Endothelial cell of umbilical vein (primary cell): ENCODE measurements at regions not wholly inside any gene's neighbourhood (a gene's known extent, or its start where the extent isn't known, plus 50 kb on each side); places are given as distances from the start of the nearest gene placed in this dataset.

Experiments used
- BruUV-seq: library from RNA; stranded (reverse); fragments of 400-500 nt; replicated peaks from 2 replicates; lab custom pipeline; 2021; lab: Mats Ljungman, UMichigan
- CTCF ChIA-PET: fragments of 300-600, 350-600 bp; sonication (Branson Sonifier 250); formaldehyde crosslinking; loops from one replicate; lab custom pipeline; 2021; ENCODE audit warnings: antibody characterized with exemption, inconsistent platforms; lab: Charles Lee
- POLR2A ChIA-PET: fragments of 300-600, 350-600 bp; sonication (Branson Sonifier 250); formaldehyde crosslinking; loops from one replicate; lab custom pipeline; 2021; ENCODE audit warnings: antibody characterized with exemption, inconsistent platforms; lab: Charles Lee
- DNase-seq: peaks from one replicate; pipeline ENCODE4 v3.0.0-alpha.2; 2011; ENCODE audit warnings: low read depth, low spot score
- FAIRE-seq: peaks from 2 replicates; lab custom pipeline; 2011; peaks lifted over from hg19 to GRCh38; lab: Jason Lieb, UNC
- H2AFZ ChIP-seq: 2 replicates; pipeline ENCODE4 v1.6.0; 2012; ENCODE audit warnings: low read depth, low read length, control low read depth, inconsistent platforms
- H3K27ac ChIP-seq: 2 replicates; pipeline ENCODE4 v1.5.1; 2011; ENCODE audit warnings: low read depth, mild to moderate bottlenecking, control low read depth, low read length, moderate library complexity; ENCODE audit not compliant: insufficient read depth
- H3K27me3 ChIP-seq, 2 experiments: 2 replicates each; pipeline versions ENCODE4 v1.6.0 to v1.6.1; 2011; ENCODE audit warnings: low read length in 2 of 2, mixed read lengths in 1 of 2; ENCODE audit not compliant: control insufficient read depth in 2 of 2, insufficient read depth in 2 of 2
- H3K36me3 ChIP-seq, 2 experiments: 2 replicates in 1 of 2; 3 replicates in 1 of 2; pipeline ENCODE4 v1.5.1; 2011; ENCODE audit warnings: low read length in 2 of 2, mild to moderate bottlenecking in 1 of 2, moderate library complexity in 1 of 2; ENCODE audit not compliant: control insufficient read depth in 2 of 2, insufficient read depth in 2 of 2; ENCODE audit errors: extremely low read depth in 1 of 2
- H3K4me1 ChIP-seq: 3 replicates; pipeline ENCODE4 v1.5.1; 2011; ENCODE audit warnings: mild to moderate bottlenecking, low read length; ENCODE audit not compliant: control insufficient read depth, insufficient read depth; ENCODE audit errors: extremely low read depth
- H3K4me2 ChIP-seq: 2 replicates; pipeline ENCODE4 v1.6.1; 2011; ENCODE audit warnings: low read length, control low read depth, mixed read lengths; ENCODE audit not compliant: insufficient read depth
- H3K4me3 ChIP-seq, 3 experiments: fragments of 200-600 bp in 1 of 3; sonication (generic), shearing (Covaris generic) in 1 of 3; replicated peaks in 1 of 3; 2 replicates each; pipeline ENCODE4 v1.5.1; 2011 to 2016; ENCODE audit warnings: control low read depth in 3 of 3, low read length in 3 of 3, mild to moderate bottlenecking in 2 of 3, inconsistent platforms in 1 of 3, low read depth in 1 of 3, moderate library complexity in 1 of 3; ENCODE audit not compliant: insufficient read depth in 1 of 3
- H3K79me2 ChIP-seq: 2 replicates; pipeline ENCODE4 v1.6.0; 2012; ENCODE audit warnings: low read length, inconsistent platforms; ENCODE audit not compliant: control insufficient read depth, insufficient read depth
- H3K9ac ChIP-seq: replicated peaks from 2 replicates; pipeline ENCODE3; 2011; ENCODE audit warnings: low read length, control low read depth; ENCODE audit not compliant: insufficient read depth; ENCODE audit errors: extremely low read depth
- H3K9me1 ChIP-seq: replicated peaks from 3 replicates; pipeline ENCODE4 v1.6.0; 2011; ENCODE audit warnings: mild to moderate bottlenecking, low read length; ENCODE audit not compliant: control insufficient read depth, insufficient read depth; ENCODE audit errors: extremely low read depth
- H3K9me3 ChIP-seq: replicated peaks from 2 replicates; pipeline ENCODE4 v1.5.1; 2012; ENCODE audit warnings: low read length, inconsistent platforms; ENCODE audit not compliant: control insufficient read depth, insufficient read depth
- H4K20me1 ChIP-seq: replicated peaks from 2 replicates; pipeline ENCODE3; 2011; ENCODE audit warnings: mild to moderate bottlenecking, low read length; ENCODE audit not compliant: control insufficient read depth, insufficient read depth; ENCODE audit errors: extremely low read depth
- EZH2 ChIP-seq: IDR thresholded peaks from 2 replicates; pipeline ENCODE4 v1.6.1; 2012; ENCODE audit warnings: borderline replicate concordance, low read depth, mild to moderate bottlenecking, moderate library complexity, low read length, inconsistent platforms; ENCODE audit not compliant: severe bottlenecking
- FOS ChIP-seq: IDR thresholded peaks from 2 replicates; pipeline ENCODE4 v1.6.1; 2011; ENCODE audit warnings: mild to moderate bottlenecking, low read length, moderate library complexity, borderline replicate concordance; ENCODE audit not compliant: insufficient read depth
- GATA2 ChIP-seq: IDR thresholded peaks from 2 replicates; pipeline ENCODE4 v1.7.0; 2011; ENCODE audit warnings: low read depth, mild to moderate bottlenecking, moderate library complexity, mixed read lengths, low read length; ENCODE audit not compliant: insufficient read length, insufficient read depth
- JUN ChIP-seq: IDR thresholded peaks from 2 replicates; pipeline ENCODE4 v1.6.1; 2011; ENCODE audit warnings: borderline replicate concordance, low read depth; ENCODE audit not compliant: insufficient read length, insufficient read depth
- MAX ChIP-seq: IDR thresholded peaks from 2 replicates; pipeline ENCODE4 v1.6.1; 2011; ENCODE audit not compliant: insufficient read depth, insufficient read length
- MYC ChIP-seq: IDR thresholded peaks from one replicate; pipeline ENCODE4 v1.6.1; 2011; ENCODE audit warnings: mild to moderate bottlenecking, low read depth, low read length
- POLR2A ChIP-seq: IDR thresholded peaks from 2 replicates; pipeline ENCODE4 v1.6.1; 2012; ENCODE audit warnings: low read depth, mild to moderate bottlenecking, control low read depth, low read length
- POLR2AphosphoS5 ChIP-seq: IDR thresholded peaks from 2 replicates; pipeline ENCODE4 v1.6.1; 2012; ENCODE audit warnings: low read depth, mild to moderate bottlenecking, control low read depth, low read length, moderate library complexity; ENCODE audit not compliant: insufficient read depth
- dilution Hi-C: fragments of 300-500 bp; cut with MboI; formaldehyde crosslinking; loops from one replicate; pipeline ENCODE4 v1.15.0; 2019; ENCODE audit warnings: low sequenced_read_pairs; ENCODE audit not compliant: extremely low pct_ligation_motif_present
- intact Hi-C: fragments of 100-400 bp; cut with micrococcal nuclease; formaldehyde crosslinking; loops from one replicate; pipeline ENCODE4 v1.10.0; 2022
- TF ChIP-seq, protein P1 (sequence below), 2 donors: IDR thresholded peaks; 1 replicate in 1 of 2; 2 replicates in 1 of 2; pipeline ENCODE4 v1.5.1; 2011; ENCODE audit warnings: low read length in 2 of 2, mild to moderate bottlenecking in 2 of 2, moderate library complexity in 2 of 2, control low read depth in 1 of 2, inconsistent platforms in 1 of 2, low read depth in 1 of 2; ENCODE audit not compliant: insufficient read depth in 1 of 2; ENCODE audit errors: extremely low read depth in 1 of 2

- CTCF ChIA-PET = interaction anchor here (0.6 to 1.1 kb wide), 4 partner anchors 8 to 485 kb away, joined by 3 to 5 read pairs (median 4); no protein-coding TSS in a partner anchor
- FAIRE-seq (peak; percentile 55), DNase-seq (no peak)
- Histone ChIP-seq H3K27me3 (no peaks in the 10 kb centered on the region), H3K9me3 (no peaks in the 10 kb centered on the region), H3K9ac (no peak overlapping the region), H3K4me2 (peak overlapping the region; percentile 65), H3K79me2 (no peaks in the 10 kb centered on the region), H4K20me1 (no peaks in the 10 kb centered on the region), H3K4me1 (peaks cover 12% of the 10 kb centered on the region), H3K4me3 (no peak overlapping the region), H3K9me1 (no peaks in the 10 kb centered on the region), H3K36me3 (no peaks in the 10 kb centered on the region), H3K27ac (no peak overlapping the region), H2AFZ (no peak overlapping the region)
- intact Hi-C loops (loop anchor here (5.0 kb wide), 1 partner anchor 484 kb away; the partner anchor contains the start of gene EPHA4), dilution Hi-C loops (no loop called here)
- TF ChIP-seq GATA2 (no peak), MYC (no peak), MAX (no peak), POLR2AphosphoS5 (no peak), FOS (no peak), POLR2A (no peak), JUN (no peak), EZH2 (no peak)
- TF ChIP-seq, protein P1, sequence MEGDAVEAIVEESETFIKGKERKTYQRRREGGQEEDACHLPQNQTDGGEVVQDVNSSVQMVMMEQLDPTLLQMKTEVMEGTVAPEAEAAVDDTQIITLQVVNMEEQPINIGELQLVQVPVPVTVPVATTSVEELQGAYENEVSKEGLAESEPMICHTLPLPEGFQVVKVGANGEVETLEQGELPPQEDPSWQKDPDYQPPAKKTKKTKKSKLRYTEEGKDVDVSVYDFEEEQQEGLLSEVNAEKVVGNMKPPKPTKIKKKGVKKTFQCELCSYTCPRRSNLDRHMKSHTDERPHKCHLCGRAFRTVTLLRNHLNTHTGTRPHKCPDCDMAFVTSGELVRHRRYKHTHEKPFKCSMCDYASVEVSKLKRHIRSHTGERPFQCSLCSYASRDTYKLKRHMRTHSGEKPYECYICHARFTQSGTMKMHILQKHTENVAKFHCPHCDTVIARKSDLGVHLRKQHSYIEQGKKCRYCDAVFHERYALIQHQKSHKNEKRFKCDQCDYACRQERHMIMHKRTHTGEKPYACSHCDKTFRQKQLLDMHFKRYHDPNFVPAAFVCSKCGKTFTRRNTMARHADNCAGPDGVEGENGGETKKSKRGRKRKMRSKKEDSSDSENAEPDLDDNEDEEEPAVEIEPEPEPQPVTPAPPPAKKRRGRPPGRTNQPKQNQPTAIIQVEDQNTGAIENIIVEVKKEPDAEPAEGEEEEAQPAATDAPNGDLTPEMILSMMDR (IDR thresholded peaks at IDR 0.05; ENCODE audit: extremely low read depth in 1 of 2, insufficient read depth in 1 of 2, low read depth in 1 of 2, low read length in 2 of 2) = no peak
- BruUV-seq = no TSS peak
- POLR2A ChIA-PET = interaction anchor here (0.6 kb wide), 1 partner anchor 411 kb away, joined by 7 read pairs; no protein-coding TSS in a partner anchor
Observed at GRCh38 chr2:221088506-221088905, 483.6 kb downstream of the EPHA4 start.
